NCI-H2081 treated with DMSO at 0.1 percent for 48 hours (cell line): ENCODE measurements at regions not wholly inside any gene's neighbourhood (a gene's known extent, or its start where the extent isn't known, plus 50 kb on each side); places are given as distances from the start of the nearest gene placed in this dataset.

ENCODE experiments used
- DNase-seq: peaks from one replicate; lab custom pipeline; 2025; lab: John Stamatoyannopoulos, UW

- no peak for DNase-seq
These were observed 115.7 kb downstream of the OAT start for GRCh38 chr10:124302951-124303505.

GRCh38 chr10:124301736-124302135 lies 117.0 kb downstream of the OAT start:
- no peak for DNase-seq

- no peak for DNase-seq
These were observed 118.0 kb downstream of the OAT start for GRCh38 chr10:124300735-124301134.

GRCh38 chr10:124300224-124300623 lies 118.5 kb downstream of the OAT start:
- no peak for DNase-seq

GRCh38 chr10:124299696-124300095 lies 119.0 kb downstream of the OAT start:
- no peak for DNase-seq

GRCh38 chr10:124298891-124299290 lies 119.8 kb downstream of the OAT start:
- no peak for DNase-seq

- no peak for DNase-seq
These were observed 121.6 kb downstream of the OAT start for GRCh38 chr10:124296813-124297788.

GRCh38 chr10:124296121-124296812 lies 122.5 kb downstream of the OAT start:
- DNase-seq = peak; percentile 32

GRCh38 chr10:124294811-124295770 lies 123.6 kb downstream of the OAT start:
- DNase-seq = peak; percentile 15

- no peak for DNase-seq
These were observed 124.9 kb downstream of the OAT start for GRCh38 chr10:124293616-124294449.

- DNase-seq = no peak
These were observed 125.7 kb downstream of the OAT start for GRCh38 chr10:124292911-124293615.

- no peak for DNase-seq
These were observed 127.6 kb downstream of the OAT start for GRCh38 chr10:124291001-124291701.

GRCh38 chr10:124289851-124290795 lies 128.6 kb downstream of the OAT start:
- no peak for DNase-seq

GRCh38 chr10:124288928-124289850 lies 129.5 kb downstream of the OAT start:
- DNase-seq = no peak

GRCh38 chr10:124288486-124288885 lies 130.2 kb downstream of the OAT start:
- no peak for DNase-seq

- DNase-seq = no peak
These were observed 130.9 kb downstream of the OAT start for GRCh38 chr10:124287791-124288190.

- no peak for DNase-seq
These were observed 131.5 kb downstream of the OAT start for GRCh38 chr10:124287071-124287685.
